Hematopoietic multipotent progenitor cell (in vitro differentiated cells): ENCODE measurements at regions not wholly inside any gene's neighbourhood (a gene's known extent, or its start where the extent isn't known, plus 50 kb on each side); places are given as distances from the start of the nearest gene placed in this dataset.
"Not testable (repeated sequence)": the region's sequence is repeated elsewhere in the genome, so short reads cannot be mapped to it uniquely, and the experiment has no call there.

Source experiments
- DNase-seq, 3 donors: peaks; one replicate each; pipeline ENCODE4 v3.0.0-alpha.2; 2011 to 2015; ENCODE audit warnings: low read depth in 2 of 3, low spot score in 2 of 3

DNA sequence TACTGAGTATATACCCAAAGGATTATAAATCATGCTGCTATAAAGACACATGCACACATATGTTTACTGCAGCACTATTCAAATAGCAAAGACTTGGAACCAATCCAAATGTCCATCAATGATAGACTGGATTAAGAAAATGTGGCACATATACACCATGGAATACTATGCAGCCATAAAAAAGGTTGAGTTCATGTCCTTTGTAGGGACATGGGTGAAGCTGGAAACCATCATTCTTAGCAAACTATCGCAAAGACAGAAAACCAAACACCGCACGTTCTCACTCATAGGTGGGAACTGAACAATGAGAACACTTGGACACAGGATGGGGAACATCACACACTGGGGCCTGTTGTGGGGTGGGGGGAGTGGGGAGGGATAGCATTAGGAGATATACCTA is 378.3 kb upstream of the PIK3R1 start:
- DNase-seq = not testable (repeated sequence)

GRCh38 chr5:67836496-67836895 is 379.1 kb upstream of the PIK3R1 start:
- DNase-seq = not testable (repeated sequence)

GRCh38 chr5:67831048-67831447 is 384.5 kb upstream of the PIK3R1 start:
- no peak for DNase-seq

GRCh38 chr5:67827541-67827940 is 388.0 kb upstream of the PIK3R1 start:
- DNase-seq = no peak

GRCh38 chr5:67824852-67825251 is 390.7 kb upstream of the PIK3R1 start:
- no peak for DNase-seq

DNA sequence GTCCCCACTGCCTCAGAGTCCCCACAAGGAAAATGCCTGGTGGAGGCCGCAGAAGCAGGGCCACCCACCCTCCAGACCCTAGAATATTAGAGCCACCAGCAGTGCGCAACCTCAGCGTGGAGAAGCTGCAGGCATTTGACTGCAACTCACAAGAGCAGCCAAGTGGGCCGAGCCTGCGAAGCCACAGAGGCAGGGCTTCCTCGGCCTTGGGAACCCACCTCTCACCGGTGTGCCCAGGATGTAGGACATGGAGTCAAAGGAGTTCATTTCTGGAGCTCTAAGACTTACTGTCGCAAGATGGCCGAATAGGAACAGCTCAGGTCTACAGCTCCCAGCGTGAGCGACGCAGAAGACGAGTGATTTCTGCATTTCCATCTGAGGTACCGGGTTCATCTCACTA is 397.9 kb upstream of the PIK3R1 start:
- no peak for DNase-seq

DNA sequence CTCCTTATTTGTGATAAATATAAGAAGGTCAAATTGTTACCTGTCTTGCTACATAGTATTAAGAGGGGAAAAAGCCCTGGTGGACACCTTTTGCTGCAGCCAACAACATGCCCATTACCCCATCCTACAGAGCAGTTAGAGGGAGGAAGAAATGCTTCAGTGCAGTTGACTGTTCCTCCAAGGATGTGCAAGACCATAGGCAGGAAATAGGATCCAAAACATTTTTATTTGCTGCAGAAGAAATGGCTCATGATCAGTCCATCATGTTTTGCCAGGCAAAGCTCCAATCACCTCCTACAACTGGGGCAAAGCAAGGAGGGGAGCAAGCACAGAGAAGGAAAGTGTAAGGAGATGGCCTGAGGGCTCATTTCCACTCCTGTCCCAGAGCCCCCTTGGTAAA is 399.1 kb upstream of the PIK3R1 start:
- no peak for DNase-seq

DNA sequence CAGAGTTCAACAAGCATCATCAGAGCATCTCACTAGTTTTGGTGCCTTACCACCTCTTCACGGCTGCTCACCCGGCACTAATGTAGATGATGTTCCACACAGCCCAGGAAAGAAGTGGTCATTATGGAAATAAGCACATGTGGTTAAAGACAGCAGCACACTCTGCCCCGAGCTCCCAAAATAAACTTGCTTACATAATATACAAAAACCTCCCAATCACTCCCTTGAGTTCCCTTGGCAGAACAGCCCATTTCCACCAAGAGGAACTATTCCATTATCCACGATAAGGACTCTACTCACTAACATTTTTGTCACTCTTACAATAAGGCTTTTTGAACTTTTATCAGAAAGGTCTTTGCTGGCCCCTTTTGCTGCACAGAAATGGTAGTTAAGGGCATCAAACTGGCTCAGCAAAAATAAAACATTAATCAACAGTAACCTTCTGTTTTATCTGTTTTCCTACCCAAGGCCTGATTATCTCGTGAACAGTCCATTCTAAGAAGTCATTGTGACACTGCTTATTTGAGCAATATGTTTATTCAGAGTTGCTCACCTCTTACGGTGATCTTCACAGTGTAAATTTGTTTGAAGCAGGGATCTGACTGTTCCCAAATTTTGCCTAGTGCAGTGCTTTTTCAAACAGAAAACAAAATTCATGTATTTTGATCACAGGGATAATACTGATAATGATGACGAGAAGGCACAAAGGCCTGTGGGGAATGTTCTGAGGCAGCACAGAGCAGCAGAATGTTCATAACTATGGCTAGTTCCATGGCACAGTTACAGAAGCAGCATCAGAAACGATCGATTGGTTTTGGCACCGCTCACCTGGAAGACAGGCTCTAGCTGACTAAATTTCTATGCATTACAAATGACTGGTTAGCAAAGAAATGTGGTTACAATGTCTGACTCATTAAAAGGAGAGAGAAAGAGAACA is 399.8 kb upstream of the PIK3R1 start:
- DNase-seq = no peak

DNA sequence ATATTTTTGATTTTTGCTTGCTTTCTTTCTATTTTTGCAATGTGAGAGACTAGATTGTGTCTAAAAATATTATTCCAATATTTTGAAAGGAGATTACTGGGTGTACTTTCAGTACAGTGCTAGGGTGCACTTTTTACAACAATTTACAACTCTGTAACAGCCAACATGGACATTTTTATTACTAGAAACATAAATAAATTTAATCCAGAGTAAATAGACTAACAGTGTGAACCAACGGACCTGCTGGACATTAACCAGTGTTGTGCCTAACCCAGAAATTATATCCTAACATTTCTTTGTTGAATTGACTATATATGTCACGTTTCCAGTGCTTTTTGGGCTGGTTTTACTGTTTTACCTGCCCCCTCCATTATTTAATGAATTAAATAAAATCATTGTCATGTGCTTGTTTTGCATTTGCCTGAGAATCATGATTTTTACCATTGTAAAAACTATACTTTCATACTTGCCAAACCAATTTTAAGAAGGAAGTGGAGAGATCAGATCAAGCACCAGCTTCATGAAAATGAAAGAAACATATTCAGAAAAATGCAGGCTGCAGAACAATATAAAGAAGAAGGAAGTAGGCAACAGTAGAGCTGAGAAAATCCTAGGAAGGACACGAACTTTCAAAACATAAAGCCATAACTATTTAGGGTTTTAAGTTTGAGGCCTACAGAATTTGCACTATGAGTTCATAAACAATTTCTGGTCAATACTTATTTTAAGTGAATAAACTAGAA is 400.8 kb upstream of the PIK3R1 start:
- peak in 1 of 3 donors; percentile 29 for DNase-seq

GRCh38 chr5:67813877-67814539 is 401.5 kb upstream of the PIK3R1 start:
- no peak for DNase-seq

GRCh38 chr5:67809589-67809988 is 406.0 kb upstream of the PIK3R1 start:
- DNase-seq = no peak

DNA sequence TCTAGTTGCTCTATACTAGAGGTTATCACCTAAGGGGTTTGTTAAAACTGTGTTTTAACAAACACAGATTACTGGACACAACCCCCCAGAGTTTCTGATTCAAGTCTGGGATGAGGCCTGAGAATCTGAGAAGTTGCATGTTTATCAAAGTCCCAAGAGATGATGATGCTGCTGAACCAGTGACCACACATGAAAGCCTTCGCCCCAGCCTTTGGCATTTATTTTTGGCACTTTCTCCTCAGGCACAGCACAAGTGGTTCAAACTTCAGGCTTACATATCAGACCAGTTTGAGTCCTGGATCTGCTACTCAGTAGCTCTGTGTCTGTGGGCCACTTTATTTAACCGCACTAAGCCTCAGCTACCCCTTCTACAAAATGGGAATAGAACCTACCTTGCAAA is 407.2 kb upstream of the PIK3R1 start:
- no peak for DNase-seq

GRCh38 chr5:67807439-67807888 is 408.1 kb upstream of the PIK3R1 start:
- DNase-seq = no peak

DNA sequence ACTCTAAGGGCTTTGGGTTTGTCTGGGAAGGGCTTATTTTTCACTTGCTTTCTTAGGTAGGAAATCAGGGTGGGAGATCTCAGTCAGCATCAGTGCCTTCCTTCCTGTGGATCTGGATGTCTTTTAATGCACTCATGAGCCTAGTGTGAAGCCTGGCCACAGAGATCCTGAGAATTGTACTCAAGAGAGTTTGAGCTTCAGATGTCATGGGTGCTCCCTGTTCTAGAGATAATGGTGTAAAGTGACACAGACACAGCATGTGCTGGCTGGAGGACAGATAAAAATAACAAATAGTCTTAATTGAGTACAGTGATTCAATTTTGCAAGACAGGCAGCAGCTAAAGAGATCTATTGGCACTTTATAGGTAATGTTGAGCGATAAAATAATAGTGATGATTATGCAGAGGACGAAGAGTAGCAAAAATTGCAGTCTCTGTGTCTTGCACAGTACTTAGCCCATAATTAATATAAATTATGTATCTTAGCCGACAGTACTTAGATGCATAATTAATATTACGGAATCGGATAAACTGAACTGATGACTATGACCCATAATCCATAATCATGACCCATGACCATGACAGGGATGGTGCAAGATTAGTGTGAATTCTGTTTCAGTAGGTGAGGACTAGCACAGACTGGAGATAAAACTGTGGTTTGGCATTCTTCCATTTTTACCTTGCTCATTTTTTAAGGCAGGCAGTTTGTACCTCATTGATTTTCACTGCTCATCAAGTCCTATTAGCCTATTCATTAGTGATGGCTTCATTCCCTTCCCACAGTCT is 408.7 kb upstream of the PIK3R1 start:
- DNase-seq = no peak

DNA sequence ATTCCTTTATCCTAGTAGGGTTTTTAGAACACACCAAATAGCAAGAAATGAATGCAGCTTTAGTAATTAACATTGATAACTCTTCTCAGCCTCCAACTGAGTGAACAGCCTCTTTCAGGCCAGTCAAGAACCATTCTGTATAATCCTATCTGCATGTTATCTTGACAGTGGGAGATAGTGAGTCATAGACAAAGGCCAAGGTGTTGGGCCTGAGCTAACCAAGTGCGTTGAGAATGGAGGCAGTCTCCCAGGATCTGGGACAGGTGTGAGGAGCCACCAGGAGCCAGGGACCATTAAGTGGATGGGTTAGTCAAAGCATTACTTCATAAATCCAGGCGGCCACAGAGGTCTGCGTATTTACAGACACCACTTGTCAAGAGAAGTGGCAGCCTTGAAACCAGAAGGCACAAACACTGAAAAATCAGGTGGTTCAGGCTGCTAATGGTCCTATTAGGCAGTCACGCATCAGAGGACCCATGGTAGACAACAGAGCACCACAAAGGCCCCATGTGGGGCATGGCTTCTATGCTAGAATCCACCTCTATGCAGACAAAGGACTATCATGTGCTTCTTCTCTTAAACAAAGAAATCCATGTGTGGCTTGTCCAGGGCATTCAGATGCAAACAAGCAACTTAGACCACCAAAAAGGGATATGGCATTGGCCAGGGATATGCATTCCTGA is 409.7 kb upstream of the PIK3R1 start:
- no peak for DNase-seq

DNA sequence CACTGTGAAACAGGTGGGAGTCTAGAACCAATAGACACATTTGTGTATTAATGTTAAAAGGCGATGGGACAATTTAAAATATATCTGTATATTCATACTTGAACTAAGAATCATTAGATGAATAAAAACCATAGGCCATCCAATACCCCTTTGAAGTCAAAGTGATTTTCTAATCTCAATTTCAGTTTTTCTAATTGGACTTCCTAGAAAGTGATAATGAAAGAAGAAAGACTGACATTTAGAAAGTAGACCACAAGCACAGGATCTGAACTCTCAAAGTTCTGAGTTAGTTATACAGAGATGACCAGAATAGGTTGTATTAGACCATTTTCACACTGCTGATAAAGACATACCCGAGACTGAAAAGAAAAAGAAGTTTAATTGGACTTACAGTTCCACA is 412.8 kb upstream of the PIK3R1 start:
- DNase-seq = no peak

DNA sequence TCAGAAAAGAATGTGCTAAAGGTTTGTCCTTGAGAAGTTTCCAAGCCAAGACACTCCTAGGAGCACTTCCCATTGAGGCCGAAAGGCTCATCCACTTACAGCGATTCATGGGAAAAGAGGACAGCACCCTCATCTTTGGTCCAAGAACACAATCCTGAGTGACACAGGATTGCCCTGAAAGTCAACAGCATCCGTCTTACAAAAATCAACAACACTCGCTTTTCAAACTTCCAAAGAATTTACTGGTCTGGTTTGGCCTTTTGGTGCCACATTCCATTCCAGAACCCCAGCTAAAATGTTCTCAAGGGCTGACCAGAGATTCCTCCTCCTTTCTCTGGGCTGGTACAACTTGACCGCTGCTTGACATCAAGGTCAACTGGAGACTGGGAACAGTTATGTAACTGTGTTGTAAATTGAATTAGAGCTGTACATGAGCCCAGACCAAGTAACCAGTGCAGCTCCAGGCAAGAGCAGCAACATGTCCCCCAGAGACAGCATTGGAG is 415.8 kb upstream of the PIK3R1 start:
- no peak for DNase-seq

GRCh38 chr5:67798470-67798869 is 417.1 kb upstream of the PIK3R1 start:
- DNase-seq = not testable (repeated sequence)

DNA sequence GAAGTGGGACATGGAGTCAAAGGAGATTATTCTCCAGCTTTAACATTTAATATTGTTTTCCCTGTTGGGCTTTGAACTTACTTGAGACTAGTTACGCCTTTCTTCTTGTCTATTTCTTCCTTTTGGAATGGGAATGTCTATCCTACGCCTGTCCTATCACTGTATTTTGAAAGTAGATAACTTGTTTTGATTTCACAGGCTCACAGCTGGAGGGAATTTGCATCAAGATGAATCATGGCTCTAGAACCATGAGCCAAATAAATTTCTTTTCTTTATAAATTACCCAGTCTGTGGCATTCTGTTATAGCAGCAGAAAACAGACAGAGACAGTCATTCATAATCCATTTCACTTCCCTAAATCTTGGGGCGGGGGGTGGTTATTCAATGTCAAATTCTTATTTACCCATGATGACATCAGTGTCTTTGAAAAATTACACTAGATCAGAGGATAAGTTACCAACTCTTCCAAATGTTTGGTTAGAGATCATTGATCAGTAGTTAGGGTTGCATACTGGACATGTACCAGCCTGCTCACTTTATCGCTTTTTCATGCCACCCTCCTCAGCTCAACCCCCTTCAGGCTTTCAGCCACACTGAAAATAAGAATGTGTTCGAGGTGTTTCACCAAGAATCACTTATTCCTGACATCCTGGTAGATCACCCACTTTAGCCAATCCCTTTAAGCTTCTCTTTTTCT is 419.6 kb upstream of the PIK3R1 start:
- DNase-seq = no peak
